ENCODE measurements at regions not wholly inside any gene's neighbourhood (a gene's known extent, or its start where the extent isn't known, plus 50 kb on each side); places are given as distances from the start of the nearest gene placed in this dataset.
"Not testable (repeated sequence)": the region's sequence is repeated elsewhere in the genome, so short reads cannot be mapped to it uniquely, and the experiment has no call there.

GRCh38 chrX:136950211-136950610 lies 69.7 kb upstream of the RBMX start:
- ChIA-PET CTCF (interaction anchor here (0.5 to 0.6 kb wide), 2 partner anchors 25 to 239 kb away, joined by 3 read pairs; no protein-coding TSS in a partner anchor), POLR2A (no interaction called here)
- no peak for TF ChIP-seq FOXA1 (IDR thresholded peaks at IDR 0.05)
- no peak for TF ChIP-seq ELF4 (IDR thresholded peaks at IDR 0.05)
- TF ChIP-seq SUZ12 (IDR thresholded peaks at IDR 0.05): no peak
- TF ChIP-seq L3MBTL2 (conservative IDR thresholded peaks at IDR 0.05): no peak
- TF ChIP-seq ZNF384 (IDR thresholded peaks at IDR 0.05): no peak
- TF ChIP-seq FOXM1 (IDR thresholded peaks at IDR 0.05; ENCODE audit: borderline replicate concordance): no peak
- TF ChIP-seq, protein P1, sequence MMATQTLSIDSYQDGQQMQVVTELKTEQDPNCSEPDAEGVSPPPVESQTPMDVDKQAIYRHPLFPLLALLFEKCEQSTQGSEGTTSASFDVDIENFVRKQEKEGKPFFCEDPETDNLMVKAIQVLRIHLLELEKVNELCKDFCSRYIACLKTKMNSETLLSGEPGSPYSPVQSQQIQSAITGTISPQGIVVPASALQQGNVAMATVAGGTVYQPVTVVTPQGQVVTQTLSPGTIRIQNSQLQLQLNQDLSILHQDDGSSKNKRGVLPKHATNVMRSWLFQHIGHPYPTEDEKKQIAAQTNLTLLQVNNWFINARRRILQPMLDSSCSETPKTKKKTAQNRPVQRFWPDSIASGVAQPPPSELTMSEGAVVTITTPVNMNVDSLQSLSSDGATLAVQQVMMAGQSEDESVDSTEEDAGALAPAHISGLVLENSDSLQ (IDR thresholded peaks at IDR 0.05): no peak
- no peak for TF ChIP-seq SP1 (IDR thresholded peaks at IDR 0.05)
- TF ChIP-seq LEF1 (IDR thresholded peaks at IDR 0.05; ENCODE audit: borderline replicate concordance): no peak
- no peak for TF ChIP-seq CTBP1 (IDR thresholded peaks at IDR 0.05; ENCODE audit: borderline replicate concordance)
- no peak for DNase-seq (ENCODE audit: extremely low spot score)

DNA sequence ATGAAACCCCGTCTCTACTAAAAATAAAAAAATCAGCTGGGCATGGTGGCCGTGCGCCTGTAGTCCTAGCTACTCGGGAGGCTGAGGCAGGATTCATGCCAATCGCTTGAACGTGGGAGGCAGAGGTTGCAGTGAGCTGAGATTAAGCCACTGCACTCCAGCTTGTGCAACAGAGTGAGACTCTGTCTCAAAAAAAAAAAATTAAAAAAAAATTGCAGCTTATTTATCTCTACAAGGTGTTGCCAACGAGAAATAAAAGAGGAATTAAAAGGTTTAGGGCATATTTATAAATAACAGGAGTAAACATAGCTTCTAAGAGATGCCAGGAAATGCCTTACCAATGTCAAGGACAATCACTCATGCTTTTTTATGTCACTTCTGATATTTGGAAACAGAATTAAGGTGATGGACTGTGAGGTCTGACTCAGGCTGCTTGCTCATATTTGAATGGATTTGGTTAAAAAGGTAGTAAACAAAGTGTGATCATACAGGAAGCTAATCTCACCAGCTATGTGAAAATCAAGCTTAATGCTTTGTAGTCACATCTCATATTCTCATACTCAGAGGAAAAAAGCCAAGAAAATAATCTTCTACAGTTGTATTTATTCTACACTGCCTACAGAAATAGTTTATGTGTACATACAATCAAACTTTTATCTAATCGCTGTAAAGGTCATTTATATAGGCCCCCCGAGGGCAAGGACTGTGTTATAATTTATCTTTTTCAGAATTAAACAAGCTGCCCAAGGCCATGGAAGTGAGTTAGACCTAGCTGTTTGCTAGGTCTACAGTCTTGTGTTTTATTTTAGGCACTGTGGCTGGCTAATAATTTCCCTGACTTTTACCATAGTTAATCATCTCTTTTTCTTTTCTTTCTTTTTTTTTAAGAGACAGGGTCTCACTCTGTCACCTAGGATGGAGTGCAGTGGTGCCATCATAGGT lies 61.1 kb upstream of the RBMX start:
- TF ChIP-seq SUZ12 (IDR thresholded peaks at IDR 0.05) (no peak), FOXA1 (IDR thresholded peaks at IDR 0.05) (no peak), FOXM1 (IDR thresholded peaks at IDR 0.05; ENCODE audit: borderline replicate concordance) (no peak), FOXK2 (IDR thresholded peaks at IDR 0.05) (no peak), SP1 (IDR thresholded peaks at IDR 0.05) (no peak), L3MBTL2 (conservative IDR thresholded peaks at IDR 0.05) (no peak), ARNT (IDR thresholded peaks at IDR 0.05) (no peak), CTBP1 (IDR thresholded peaks at IDR 0.05; ENCODE audit: borderline replicate concordance) (no peak), BHLHE40 (IDR thresholded peaks at IDR 0.05; ENCODE audit: borderline replicate concordance) (no peak)
- ChIA-PET POLR2A (no interaction called here), CTCF (interaction anchor here (0.6 kb wide), 1 partner anchor 15 kb away, joined by 4 read pairs; no protein-coding TSS in a partner anchor)
- no peak for DNase-seq (ENCODE audit: extremely low spot score)

GRCh38 chrX:136936183-136936549 lies 55.6 kb upstream of the RBMX start:
- no peak for DNase-seq (ENCODE audit: extremely low spot score)
- ChIA-PET POLR2A (no interaction called here), CTCF (no interaction called here)
- TF ChIP-seq SUZ12 (IDR thresholded peaks at IDR 0.05): no peak
- TF ChIP-seq ELF4 (IDR thresholded peaks at IDR 0.05): no peak
- no peak for TF ChIP-seq FOXM1 (IDR thresholded peaks at IDR 0.05; ENCODE audit: borderline replicate concordance)
- TF ChIP-seq CTBP1 (IDR thresholded peaks at IDR 0.05; ENCODE audit: borderline replicate concordance): no peak
- TF ChIP-seq FOXA1 (IDR thresholded peaks at IDR 0.05): no peak
- no peak for TF ChIP-seq NFRKB (IDR thresholded peaks at IDR 0.05)
- TF ChIP-seq FOXK2 (IDR thresholded peaks at IDR 0.05): no peak
- TF ChIP-seq, protein P1 (IDR thresholded peaks at IDR 0.05): no peak
- no peak for TF ChIP-seq ARNT (IDR thresholded peaks at IDR 0.05)
- no peak for TF ChIP-seq SP1 (IDR thresholded peaks at IDR 0.05)
- TF ChIP-seq HDGF (IDR thresholded peaks at IDR 0.05; ENCODE audit: borderline replicate concordance): no peak
- TF ChIP-seq TARDBP (IDR thresholded peaks at IDR 0.05): no peak
- TF ChIP-seq ZNF384 (IDR thresholded peaks at IDR 0.05): no peak
- TF ChIP-seq BHLHE40 (IDR thresholded peaks at IDR 0.05; ENCODE audit: borderline replicate concordance): no peak
- no peak for TF ChIP-seq LEF1 (IDR thresholded peaks at IDR 0.05; ENCODE audit: borderline replicate concordance)

DNA sequence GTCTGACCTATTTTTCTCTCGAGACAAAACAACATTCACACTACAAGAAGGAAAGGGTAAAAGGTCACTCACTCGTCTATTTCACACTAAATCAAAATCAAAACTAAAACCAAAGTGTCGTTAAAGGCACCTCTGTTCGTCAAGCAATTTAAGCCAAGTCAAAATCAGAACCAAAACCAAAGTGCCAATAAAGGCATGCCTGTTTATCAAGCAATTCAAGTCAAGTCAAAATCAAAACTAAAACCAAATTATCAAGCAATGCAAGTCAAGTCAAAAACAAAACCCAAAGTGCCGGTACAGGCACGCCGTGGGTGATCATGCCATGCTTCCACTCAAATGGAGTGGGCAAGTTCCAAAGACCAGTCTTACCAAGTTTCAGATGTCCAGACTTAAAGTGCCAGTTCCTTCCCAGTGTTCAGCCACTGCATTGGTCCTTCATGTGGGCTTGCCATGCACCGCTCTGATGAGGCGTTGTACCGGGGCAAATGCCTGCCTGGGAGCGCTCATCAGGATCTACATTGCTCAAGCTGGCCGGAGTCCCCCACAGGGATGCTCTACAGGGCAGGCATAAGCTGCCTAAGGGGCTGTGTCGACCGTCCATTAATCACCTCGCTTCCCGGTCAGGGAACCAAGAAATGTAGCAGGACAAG lies 55.1 kb upstream of the RBMX start:
- POLR2A ChIA-PET; DNase-seq (ENCODE audit: extremely low spot score); CTCF ChIA-PET: not testable (repeated sequence)

GRCh38 chrX:136934652-136935051 lies 54.1 kb upstream of the RBMX start:
- CTCF ChIA-PET: interaction anchor here (0.6 to 1.2 kb wide), 2 partner anchors 9 to 141 kb away, joined by 3 to 9 read pairs; no protein-coding TSS in a partner anchor
- POLR2A ChIA-PET; DNase-seq (ENCODE audit: extremely low spot score): not testable (repeated sequence)

DNA sequence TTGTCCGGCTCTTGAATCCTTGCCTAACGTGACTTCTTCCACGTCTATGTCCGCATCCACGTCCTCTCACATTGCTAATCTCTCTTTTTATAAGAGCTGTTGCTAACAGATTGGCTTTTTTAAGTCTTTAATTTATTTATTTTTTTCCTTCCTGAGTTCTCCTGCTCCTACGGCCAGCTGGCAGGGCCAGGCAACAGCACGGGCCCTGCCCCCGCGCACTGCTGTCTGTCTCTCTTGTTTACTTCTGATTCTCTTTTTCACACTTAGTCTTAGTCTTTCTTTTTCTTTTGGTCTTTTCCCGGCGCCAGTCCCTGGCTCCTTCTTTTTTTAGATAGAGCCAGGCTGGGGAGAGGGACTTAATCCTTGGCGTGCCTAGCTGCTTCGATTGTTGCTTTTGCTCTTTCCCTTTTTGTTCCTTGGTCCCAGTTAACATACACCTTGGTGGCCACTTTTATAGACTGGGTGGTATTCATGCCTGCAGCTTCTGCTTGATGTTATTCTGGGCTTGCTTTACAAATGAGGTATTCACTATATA lies 53.2 kb upstream of the RBMX start:
- ChIA-PET POLR2A (no interaction called here), CTCF (interaction anchor here (0.6 to 1.2 kb wide), 2 partner anchors 8 to 9 kb away, joined by 3 to 12 read pairs; no protein-coding TSS in a partner anchor)
- no peak for TF ChIP-seq ZNF384 (IDR thresholded peaks at IDR 0.05)
- TF ChIP-seq NFRKB (IDR thresholded peaks at IDR 0.05): no peak
- TF ChIP-seq FOXK2 (IDR thresholded peaks at IDR 0.05): no peak
- TF ChIP-seq SP1 (IDR thresholded peaks at IDR 0.05): no peak
- TF ChIP-seq, protein P1 (IDR thresholded peaks at IDR 0.05): no peak
- no peak for TF ChIP-seq TARDBP (IDR thresholded peaks at IDR 0.05)
- no peak for TF ChIP-seq ARNT (IDR thresholded peaks at IDR 0.05)
- TF ChIP-seq FOXA1 (IDR thresholded peaks at IDR 0.05): no peak
- no peak for TF ChIP-seq BHLHE40 (IDR thresholded peaks at IDR 0.05; ENCODE audit: borderline replicate concordance)
- TF ChIP-seq L3MBTL2 (conservative IDR thresholded peaks at IDR 0.05): no peak
- TF ChIP-seq FOXM1 (IDR thresholded peaks at IDR 0.05; ENCODE audit: borderline replicate concordance): no peak
- TF ChIP-seq LEF1 (IDR thresholded peaks at IDR 0.05; ENCODE audit: borderline replicate concordance): no peak
- TF ChIP-seq SUZ12 (IDR thresholded peaks at IDR 0.05): no peak
- no peak for TF ChIP-seq CTBP1 (IDR thresholded peaks at IDR 0.05; ENCODE audit: borderline replicate concordance)
- TF ChIP-seq HDGF (IDR thresholded peaks at IDR 0.05; ENCODE audit: borderline replicate concordance): no peak
- no peak for TF ChIP-seq ELF4 (IDR thresholded peaks at IDR 0.05)
- no peak for DNase-seq (ENCODE audit: extremely low spot score)

Data from HEK293T (cell line).